ENCODE measurements at regions not wholly inside any gene's neighbourhood (a gene's known extent, or its start where the extent isn't known, plus 50 kb on each side); places are given as distances from the start of the nearest gene placed in this dataset.

DNA sequence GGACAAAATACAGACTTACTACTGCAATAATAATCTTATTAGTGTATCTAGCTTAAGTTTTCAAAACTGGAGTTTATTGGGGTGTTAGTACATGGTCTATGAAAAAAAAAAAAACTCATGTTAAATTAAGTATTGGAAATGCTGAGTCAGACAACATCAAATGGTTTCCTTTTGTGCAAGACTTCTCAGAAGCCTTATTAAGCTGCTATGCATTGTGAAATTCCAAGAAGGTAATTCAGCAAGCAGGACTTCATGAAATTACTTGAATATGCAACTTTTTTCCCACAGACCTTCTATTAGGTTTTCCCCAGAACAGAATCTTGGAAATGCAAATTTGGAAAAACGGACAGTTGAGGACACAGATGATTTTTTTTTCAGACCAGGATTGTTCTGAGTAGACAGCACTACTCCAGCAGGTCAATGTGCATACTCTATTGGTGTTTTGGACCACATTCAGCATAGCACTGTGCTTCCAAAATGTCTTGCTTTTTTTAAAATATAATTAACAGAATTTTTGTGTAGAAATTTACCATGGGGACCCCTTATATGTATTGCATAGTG, 568.8 kb upstream of the TENM3 start:
- H3K9me3 ChIP-seq = no peaks in the 10 kb centered on the region
- ATAC-seq (no peak), DNase-seq (no peak)
- no peaks in the 10 kb centered on the region for H3K27me3 ChIP-seq
- no peaks in the 10 kb centered on the region for H3K4me1 ChIP-seq
- no peak overlapping the region for H3K4me3 ChIP-seq
- TF ChIP-seq, protein P1, sequence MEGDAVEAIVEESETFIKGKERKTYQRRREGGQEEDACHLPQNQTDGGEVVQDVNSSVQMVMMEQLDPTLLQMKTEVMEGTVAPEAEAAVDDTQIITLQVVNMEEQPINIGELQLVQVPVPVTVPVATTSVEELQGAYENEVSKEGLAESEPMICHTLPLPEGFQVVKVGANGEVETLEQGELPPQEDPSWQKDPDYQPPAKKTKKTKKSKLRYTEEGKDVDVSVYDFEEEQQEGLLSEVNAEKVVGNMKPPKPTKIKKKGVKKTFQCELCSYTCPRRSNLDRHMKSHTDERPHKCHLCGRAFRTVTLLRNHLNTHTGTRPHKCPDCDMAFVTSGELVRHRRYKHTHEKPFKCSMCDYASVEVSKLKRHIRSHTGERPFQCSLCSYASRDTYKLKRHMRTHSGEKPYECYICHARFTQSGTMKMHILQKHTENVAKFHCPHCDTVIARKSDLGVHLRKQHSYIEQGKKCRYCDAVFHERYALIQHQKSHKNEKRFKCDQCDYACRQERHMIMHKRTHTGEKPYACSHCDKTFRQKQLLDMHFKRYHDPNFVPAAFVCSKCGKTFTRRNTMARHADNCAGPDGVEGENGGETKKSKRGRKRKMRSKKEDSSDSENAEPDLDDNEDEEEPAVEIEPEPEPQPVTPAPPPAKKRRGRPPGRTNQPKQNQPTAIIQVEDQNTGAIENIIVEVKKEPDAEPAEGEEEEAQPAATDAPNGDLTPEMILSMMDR (IDR thresholded peaks at IDR 0.05) = no peak
- no peak overlapping the region for H3K27ac ChIP-seq
- no peaks in the 10 kb centered on the region for H3K36me3 ChIP-seq
- 63 to 64% methylated on average over 1 of the region's 1 CpG for WGBS, 2 donors
- intact Hi-C loops (cut with DNase I) = no loop called here

DNA sequence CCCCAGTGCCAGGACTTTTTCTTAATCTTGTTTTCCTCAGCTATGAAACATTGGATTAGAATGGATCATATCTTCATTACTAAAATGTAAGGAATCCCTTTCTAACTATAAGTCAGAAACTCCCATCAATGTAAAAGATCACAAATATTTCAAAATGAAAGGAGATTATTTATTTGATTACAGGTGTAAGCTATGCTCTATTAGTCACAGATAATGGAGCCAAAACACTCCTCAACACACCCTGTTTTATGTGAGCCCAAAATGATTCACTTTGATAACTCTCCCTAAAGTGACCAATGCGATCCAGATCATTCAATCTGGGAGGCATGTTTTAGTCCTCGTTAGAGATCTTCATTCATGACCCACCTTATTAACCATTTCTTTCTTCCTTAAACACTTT, 566.7 kb upstream of the TENM3 start:
- no peaks in the 10 kb centered on the region for H3K9me3 ChIP-seq
- 50 to 63% methylated on average over 2 of the region's 2 CpGs for WGBS, 2 donors
- no peak for DNase-seq
- no peaks in the 10 kb centered on the region for H3K27me3 ChIP-seq
- H3K36me3 ChIP-seq = no peaks in the 10 kb centered on the region
- H3K27ac ChIP-seq = no peak overlapping the region
- ATAC-seq = no peak
- TF ChIP-seq, protein P1 (IDR thresholded peaks at IDR 0.05) = no peak
- no peaks in the 10 kb centered on the region for H3K4me1 ChIP-seq
- intact Hi-C loops (cut with DNase I) = no loop called here
- H3K4me3 ChIP-seq = no peak overlapping the region

DNA sequence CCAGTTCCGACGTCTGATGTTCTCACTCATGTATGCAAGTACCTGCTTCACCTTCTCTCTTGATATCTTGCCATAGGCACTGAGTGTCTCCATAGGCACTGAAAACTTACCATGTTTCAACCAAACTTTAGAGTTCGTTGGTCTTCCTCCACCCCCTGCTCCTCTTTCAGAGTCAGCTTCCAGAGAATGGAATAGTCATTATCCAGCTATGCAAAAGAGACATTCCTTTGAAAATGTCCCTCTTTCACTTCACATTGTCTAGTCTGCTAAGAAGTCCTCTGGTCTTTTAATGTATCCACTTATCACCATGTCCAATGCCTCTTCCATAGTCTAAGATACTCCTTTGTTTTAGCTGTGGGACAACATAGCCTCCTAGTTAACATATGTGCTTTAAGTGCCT, 566.0 kb upstream of the TENM3 start:
- H3K27ac ChIP-seq = no peak overlapping the region
- no peaks in the 10 kb centered on the region for H3K4me1 ChIP-seq
- H3K36me3 ChIP-seq = no peaks in the 10 kb centered on the region
- no peaks in the 10 kb centered on the region for H3K27me3 ChIP-seq
- TF ChIP-seq, protein P1 (IDR thresholded peaks at IDR 0.05) = no peak
- no peaks in the 10 kb centered on the region for H3K9me3 ChIP-seq
- no peak for DNase-seq
- WGBS, 2 donors = 83 to 86% methylated on average over 3 of the region's 3 CpGs
- intact Hi-C loops (cut with DNase I) = no loop called here
- no peak overlapping the region for H3K4me3 ChIP-seq
- no peak for ATAC-seq

DNA sequence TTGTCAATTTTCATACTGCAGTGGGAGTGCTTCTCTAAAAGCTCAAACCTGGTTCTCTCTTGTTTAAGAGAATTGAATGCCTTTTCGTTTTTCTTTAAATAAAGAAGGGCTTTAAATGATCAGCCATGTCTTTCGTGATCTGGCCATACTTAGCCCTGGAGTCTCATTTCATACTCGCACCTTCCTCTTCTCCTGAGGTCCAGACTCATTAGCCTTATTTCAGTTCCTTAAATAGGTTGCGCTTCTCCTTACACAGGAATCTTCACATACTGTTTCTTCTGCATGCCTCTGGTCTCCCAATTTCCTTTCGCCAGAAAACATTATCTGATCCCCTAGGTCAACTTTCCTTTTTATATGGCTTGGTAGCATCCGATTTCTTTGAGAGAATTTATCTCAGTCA, 565.6 kb upstream of the TENM3 start:
- 86 to 88% methylated on average over 6 of the region's 6 CpGs for WGBS, 2 donors
- Histone ChIP-seq H3K4me3 (no peak overlapping the region), H3K27ac (no peak overlapping the region), H3K27me3 (no peaks in the 10 kb centered on the region), H3K36me3 (no peaks in the 10 kb centered on the region), H3K9me3 (no peaks in the 10 kb centered on the region), H3K4me1 (no peaks in the 10 kb centered on the region)
- intact Hi-C loops (cut with DNase I) = no loop called here
- ATAC-seq (no peak), DNase-seq (no peak)
- TF ChIP-seq, protein P1 (IDR thresholded peaks at IDR 0.05) = no peak
